ENCODE measurements at regions not wholly inside any gene's neighbourhood (a gene's known extent, or its start where the extent isn't known, plus 50 kb on each side); places are given as distances from the start of the nearest gene placed in this dataset.

- H3K27me3 ChIP-seq (ENCODE audit: control insufficient read depth, insufficient read depth, low read length) = 0 out of 2 replicates have a peak, but pooled peaks cover 6% of the 10 kb centered on the region
- no peaks in the 10 kb centered on the region for H3K36me3 ChIP-seq (ENCODE audit: control insufficient read depth, insufficient read depth, low read length)
- no peak overlapping the region for H3K27ac ChIP-seq (ENCODE audit: low read depth, low read length)
- H3K9ac ChIP-seq (ENCODE audit: low read depth, low read length) = no peak overlapping the region
- no peaks in the 10 kb centered on the region for H3K4me1 ChIP-seq (ENCODE audit: control insufficient read depth, insufficient read depth, low read length)
- no peak overlapping the region for H3K4me3 ChIP-seq (ENCODE audit: low read depth, low read length)
- H3K9me3 ChIP-seq (ENCODE audit: control insufficient read depth, insufficient read depth, low read length) = no peaks in the 10 kb centered on the region
These were observed 77.0 kb upstream of the TMEM132E start for GRCh38 chr17:34502426-34502825.

DNA sequence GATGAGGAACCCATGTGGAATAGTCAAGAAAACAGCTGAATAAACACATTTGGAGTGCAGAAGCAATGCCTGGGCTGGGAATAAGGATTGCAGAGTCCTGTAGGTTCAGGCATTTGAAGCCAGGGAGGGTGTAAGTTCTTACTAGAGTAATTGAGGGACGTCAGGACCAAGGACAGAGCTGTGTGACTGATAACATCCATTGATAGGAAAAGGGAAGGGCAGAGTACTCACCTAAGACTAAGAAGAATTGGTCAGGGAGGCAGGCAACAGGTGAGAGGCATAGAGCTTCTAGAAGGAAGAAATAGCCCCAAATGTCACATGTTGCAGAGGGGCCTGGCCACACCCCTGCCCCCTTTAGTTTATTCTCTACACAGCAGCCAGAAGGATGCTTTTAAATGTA is 79.8 kb upstream of the TMEM132E start:
- Histone ChIP-seq H3K36me3 (ENCODE audit: control insufficient read depth, insufficient read depth, low read length) (no peaks in the 10 kb centered on the region), H3K4me3 (ENCODE audit: low read depth, low read length) (no peak overlapping the region), H3K4me1 (ENCODE audit: control insufficient read depth, insufficient read depth, low read length) (peaks cover 4% of the 10 kb centered on the region), H3K9me3 (ENCODE audit: control insufficient read depth, insufficient read depth, low read length) (no peaks in the 10 kb centered on the region), H3K27me3 (ENCODE audit: control insufficient read depth, insufficient read depth, low read length) (0 out of 2 replicates have a peak, but pooled peaks cover 6% of the 10 kb centered on the region), H3K27ac (ENCODE audit: low read depth, low read length) (no peak overlapping the region), H3K9ac (ENCODE audit: low read depth, low read length) (no peak overlapping the region)

GRCh38 chr17:34493917-34494316 is 85.5 kb upstream of the TMEM132E start:
- Histone ChIP-seq H3K4me1 (ENCODE audit: control insufficient read depth, insufficient read depth, low read length) (peaks cover 4% of the 10 kb centered on the region), H3K36me3 (ENCODE audit: control insufficient read depth, insufficient read depth, low read length) (no peaks in the 10 kb centered on the region), H3K9me3 (ENCODE audit: control insufficient read depth, insufficient read depth, low read length) (no peaks in the 10 kb centered on the region), H3K27me3 (ENCODE audit: control insufficient read depth, insufficient read depth, low read length) (no peaks in the 10 kb centered on the region), H3K27ac (ENCODE audit: low read depth, low read length) (no peak overlapping the region), H3K4me3 (ENCODE audit: low read depth, low read length) (no peak overlapping the region), H3K9ac (ENCODE audit: low read depth, low read length) (no peak overlapping the region)

DNA sequence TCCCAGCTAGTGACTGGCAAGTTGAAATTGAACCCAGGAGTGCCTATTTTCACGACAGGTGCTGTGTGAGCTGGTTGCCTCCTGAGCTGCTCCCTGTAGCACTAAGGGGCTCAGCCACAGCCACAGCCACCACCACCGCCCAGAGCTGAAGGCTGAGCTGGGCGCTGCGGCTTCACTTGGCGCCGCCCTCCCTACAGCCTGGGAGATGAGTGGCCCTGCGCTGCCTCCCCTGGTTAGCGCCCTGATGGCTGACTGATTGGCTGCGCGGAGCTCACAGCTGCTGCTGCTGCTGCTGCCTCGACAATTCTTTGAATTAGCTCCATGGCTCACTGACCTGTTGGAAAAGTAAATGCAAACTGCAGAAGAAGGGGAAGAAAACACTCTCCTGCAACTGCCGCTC is 91.8 kb upstream of the TMEM132E start:
- H3K9me3 ChIP-seq (ENCODE audit: control insufficient read depth, insufficient read depth, low read length) = no peaks in the 10 kb centered on the region
- H3K4me3 ChIP-seq (ENCODE audit: low read depth, low read length) = no peak overlapping the region
- no peaks in the 10 kb centered on the region; the same call in 1 of the 2 replicates for H3K4me1 ChIP-seq (ENCODE audit: control insufficient read depth, insufficient read depth, low read length)
- H3K27me3 ChIP-seq (ENCODE audit: control insufficient read depth, insufficient read depth, low read length) = peaks cover 14% of the 10 kb centered on the region
- no peaks in the 10 kb centered on the region for H3K36me3 ChIP-seq (ENCODE audit: control insufficient read depth, insufficient read depth, low read length)
- no peak overlapping the region for H3K27ac ChIP-seq (ENCODE audit: low read depth, low read length)
- H3K9ac ChIP-seq (ENCODE audit: low read depth, low read length) = no peak overlapping the region

DNA sequence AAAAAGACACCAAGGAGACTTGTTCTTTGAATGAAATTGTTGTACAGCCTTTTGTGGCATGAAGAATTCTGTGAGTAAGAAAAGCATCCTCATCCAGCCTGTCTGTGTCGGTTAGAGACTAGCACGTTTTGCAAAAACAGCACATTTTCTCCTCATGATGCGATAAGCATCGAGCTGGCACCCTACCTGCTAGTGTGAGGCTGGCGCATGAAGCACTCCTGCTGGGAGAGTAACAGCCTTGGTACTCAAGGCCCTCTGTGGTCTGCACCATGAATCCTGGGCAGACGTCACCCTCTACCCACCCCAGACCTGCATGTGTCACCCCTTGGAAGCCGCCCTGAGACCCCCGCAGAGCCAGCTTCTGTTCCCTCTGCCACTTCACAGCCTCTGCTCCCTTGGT is 92.6 kb upstream of the TMEM132E start:
- Histone ChIP-seq H3K9me3 (ENCODE audit: control insufficient read depth, insufficient read depth, low read length) (no peaks in the 10 kb centered on the region), H3K9ac (ENCODE audit: low read depth, low read length) (no peak overlapping the region), H3K27me3 (ENCODE audit: control insufficient read depth, insufficient read depth, low read length) (peaks cover 14% of the 10 kb centered on the region), H3K4me1 (ENCODE audit: control insufficient read depth, insufficient read depth, low read length) (no peaks in the 10 kb centered on the region; the same call in 1 of the 2 replicates), H3K27ac (ENCODE audit: low read depth, low read length) (no peak overlapping the region), H3K4me3 (ENCODE audit: low read depth, low read length) (no peak overlapping the region), H3K36me3 (ENCODE audit: control insufficient read depth, insufficient read depth, low read length) (no peaks in the 10 kb centered on the region)

DNA sequence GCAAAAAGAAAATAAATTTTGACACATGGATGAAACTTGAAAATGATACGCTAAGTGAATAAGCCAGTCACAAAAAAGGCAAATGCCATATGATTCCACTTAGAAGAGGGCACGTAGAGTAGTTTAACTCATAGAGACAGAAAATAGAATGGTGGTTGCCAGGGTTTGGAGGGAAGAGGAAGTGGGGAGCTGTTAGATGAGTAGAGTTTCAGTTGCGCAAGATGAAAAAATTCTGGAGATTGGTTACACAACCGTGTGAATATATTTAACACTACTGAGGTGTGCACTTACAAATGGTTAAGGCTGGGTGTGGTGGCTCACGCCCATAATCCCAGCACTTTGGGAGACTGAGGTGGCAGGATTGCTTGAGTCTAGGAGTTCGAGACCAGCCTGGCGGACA is 93.4 kb upstream of the TMEM132E start:
- H3K4me3 ChIP-seq (ENCODE audit: low read depth, low read length) = no peak overlapping the region
- peaks cover 14% of the 10 kb centered on the region for H3K27me3 ChIP-seq (ENCODE audit: control insufficient read depth, insufficient read depth, low read length)
- H3K4me1 ChIP-seq (ENCODE audit: control insufficient read depth, insufficient read depth, low read length) = no peaks in the 10 kb centered on the region; the same call in 1 of the 2 replicates
- H3K36me3 ChIP-seq (ENCODE audit: control insufficient read depth, insufficient read depth, low read length) = no peaks in the 10 kb centered on the region
- no peak overlapping the region for H3K27ac ChIP-seq (ENCODE audit: low read depth, low read length)
- no peaks in the 10 kb centered on the region for H3K9me3 ChIP-seq (ENCODE audit: control insufficient read depth, insufficient read depth, low read length)
- no peak overlapping the region for H3K9ac ChIP-seq (ENCODE audit: low read depth, low read length)

DNA sequence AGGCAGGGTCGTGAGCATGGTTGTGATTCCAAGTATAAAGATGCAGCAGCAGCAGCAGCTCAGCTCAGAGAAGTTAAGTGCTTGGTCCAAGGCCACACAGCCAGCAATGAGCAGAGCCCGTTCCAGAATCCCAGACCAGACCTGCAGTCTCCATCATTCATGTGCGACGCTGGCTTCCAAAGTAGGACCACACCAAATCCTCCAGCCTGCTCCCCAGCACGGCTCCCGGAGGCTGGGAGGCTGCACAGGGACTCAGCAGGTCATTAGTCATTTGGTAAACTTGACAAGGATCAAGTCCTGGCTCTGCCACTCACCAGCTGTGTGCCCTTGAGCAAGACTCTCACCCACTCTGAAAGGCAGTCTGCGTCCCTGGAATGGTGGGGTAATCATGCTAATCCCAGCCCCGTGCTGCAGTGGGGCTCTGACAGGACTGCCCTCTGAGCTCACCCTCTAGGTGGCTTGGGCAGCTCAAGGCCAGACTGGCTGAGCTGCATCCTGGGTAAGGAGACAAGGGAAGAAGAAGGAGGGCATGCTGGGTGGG is 95.1 kb upstream of the TMEM132E start:
- H3K9ac ChIP-seq (ENCODE audit: low read depth, low read length) = no peak overlapping the region
- peaks cover 14% of the 10 kb centered on the region for H3K27me3 ChIP-seq (ENCODE audit: control insufficient read depth, insufficient read depth, low read length)
- H3K9me3 ChIP-seq (ENCODE audit: control insufficient read depth, insufficient read depth, low read length) = no peaks in the 10 kb centered on the region
- no peak overlapping the region for H3K27ac ChIP-seq (ENCODE audit: low read depth, low read length)
- no peaks in the 10 kb centered on the region for H3K36me3 ChIP-seq (ENCODE audit: control insufficient read depth, insufficient read depth, low read length)
- H3K4me3 ChIP-seq (ENCODE audit: low read depth, low read length) = no peak overlapping the region
- no peaks in the 10 kb centered on the region; the same call in 1 of the 2 replicates for H3K4me1 ChIP-seq (ENCODE audit: control insufficient read depth, insufficient read depth, low read length)

DNA sequence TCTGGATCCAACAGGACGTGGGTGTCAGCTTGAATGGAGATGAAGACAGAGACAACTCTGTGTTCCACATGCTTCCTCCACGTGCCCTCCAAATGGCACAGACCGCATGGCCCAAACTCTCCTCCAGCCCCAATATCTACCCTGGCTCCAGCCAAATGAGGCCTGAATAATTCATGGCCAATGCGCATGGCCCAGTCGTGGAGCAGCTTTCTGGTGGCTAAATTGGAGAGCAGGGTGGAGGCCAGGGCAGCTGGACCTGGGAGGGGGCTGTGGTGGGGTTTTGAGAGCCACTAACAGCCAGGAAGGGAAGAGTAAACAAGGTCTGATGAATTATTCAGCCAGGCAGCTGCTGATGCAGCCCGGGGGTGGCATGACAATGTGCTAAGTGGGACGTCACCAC is 96.7 kb upstream of the TMEM132E start:
- Histone ChIP-seq H3K27me3 (ENCODE audit: control insufficient read depth, insufficient read depth, low read length) (peaks cover 5% of the 10 kb centered on the region; the same call in 1 of the 2 replicates), H3K27ac (ENCODE audit: low read depth, low read length) (no peak overlapping the region), H3K9ac (ENCODE audit: low read depth, low read length) (no peak overlapping the region), H3K4me1 (ENCODE audit: control insufficient read depth, insufficient read depth, low read length) (no peaks in the 10 kb centered on the region; the same call in 1 of the 2 replicates), H3K36me3 (ENCODE audit: control insufficient read depth, insufficient read depth, low read length) (no peaks in the 10 kb centered on the region), H3K9me3 (ENCODE audit: control insufficient read depth, insufficient read depth, low read length) (no peaks in the 10 kb centered on the region), H3K4me3 (ENCODE audit: low read depth, low read length) (no peak overlapping the region)

DNA sequence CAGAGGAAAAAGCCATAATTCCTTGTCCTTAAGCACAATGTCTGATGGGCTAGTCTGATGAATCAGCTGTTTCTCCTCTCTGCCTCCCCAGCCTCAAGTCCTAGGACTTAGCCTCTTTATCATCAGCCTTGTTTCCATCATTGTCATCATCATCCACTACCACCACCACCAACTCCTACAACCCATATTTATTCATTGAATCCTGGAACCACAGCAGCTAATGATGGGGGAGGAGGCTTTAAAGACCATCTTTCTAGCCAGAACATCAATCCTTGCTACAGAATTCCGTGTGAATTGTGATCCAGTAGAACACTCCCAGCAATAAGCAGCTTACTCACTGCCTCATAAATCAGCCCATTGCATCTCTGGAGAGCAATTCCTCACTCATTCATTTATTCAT is 97.6 kb upstream of the TMEM132E start:
- Histone ChIP-seq H3K4me1 (ENCODE audit: control insufficient read depth, insufficient read depth, low read length) (no peaks in the 10 kb centered on the region), H3K9ac (ENCODE audit: low read depth, low read length) (no peak overlapping the region), H3K9me3 (ENCODE audit: control insufficient read depth, insufficient read depth, low read length) (no peaks in the 10 kb centered on the region), H3K27ac (ENCODE audit: low read depth, low read length) (no peak overlapping the region), H3K4me3 (ENCODE audit: low read depth, low read length) (no peak overlapping the region), H3K27me3 (ENCODE audit: control insufficient read depth, insufficient read depth, low read length) (no peaks in the 10 kb centered on the region), H3K36me3 (ENCODE audit: control insufficient read depth, insufficient read depth, low read length) (no peaks in the 10 kb centered on the region)

- no peaks in the 10 kb centered on the region for H3K27me3 ChIP-seq (ENCODE audit: control insufficient read depth, insufficient read depth, low read length)
- H3K4me1 ChIP-seq (ENCODE audit: control insufficient read depth, insufficient read depth, low read length) = no peaks in the 10 kb centered on the region
- no peak overlapping the region for H3K4me3 ChIP-seq (ENCODE audit: low read depth, low read length)
- no peak overlapping the region for H3K9ac ChIP-seq (ENCODE audit: low read depth, low read length)
- no peak overlapping the region for H3K27ac ChIP-seq (ENCODE audit: low read depth, low read length)
- H3K36me3 ChIP-seq (ENCODE audit: control insufficient read depth, insufficient read depth, low read length) = no peaks in the 10 kb centered on the region
- H3K9me3 ChIP-seq (ENCODE audit: control insufficient read depth, insufficient read depth, low read length) = no peaks in the 10 kb centered on the region
These were observed 100.0 kb upstream of the TMEM132E start for GRCh38 chr17:34479371-34479770.

DNA sequence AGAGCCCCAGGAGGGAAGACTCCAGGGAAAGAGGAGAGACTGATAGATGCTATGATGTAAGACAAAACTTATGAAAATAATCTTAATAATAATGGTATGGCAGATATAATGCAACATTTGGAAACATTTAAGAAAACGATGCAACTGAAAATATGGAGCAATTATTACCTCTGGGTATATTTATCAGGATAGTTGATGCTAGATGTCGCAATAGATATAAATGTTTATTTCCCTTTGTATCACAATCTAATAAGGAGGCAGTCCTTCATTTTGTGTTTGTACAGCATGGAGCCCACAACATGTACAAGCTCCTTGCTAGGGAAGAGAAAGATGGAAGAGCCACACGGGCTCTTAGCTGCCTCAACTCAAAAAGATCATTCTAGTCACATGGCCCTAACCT is 101.1 kb upstream of the TMEM132E start:
- Histone ChIP-seq H3K27ac (ENCODE audit: low read depth, low read length) (no peak overlapping the region), H3K9me3 (ENCODE audit: control insufficient read depth, insufficient read depth, low read length) (no peaks in the 10 kb centered on the region), H3K27me3 (ENCODE audit: control insufficient read depth, insufficient read depth, low read length) (no peaks in the 10 kb centered on the region), H3K4me1 (ENCODE audit: control insufficient read depth, insufficient read depth, low read length) (no peaks in the 10 kb centered on the region), H3K9ac (ENCODE audit: low read depth, low read length) (no peak overlapping the region), H3K36me3 (ENCODE audit: control insufficient read depth, insufficient read depth, low read length) (no peaks in the 10 kb centered on the region), H3K4me3 (ENCODE audit: low read depth, low read length) (no peak overlapping the region)

All from HUES48 (cell line).